Small intestine (tissue), 7 donors: ENCODE measurements at regions not wholly inside any gene's neighbourhood (a gene's known extent, or its start where the extent isn't known, plus 50 kb on each side); places are given as distances from the start of the nearest gene placed in this dataset.
"Not testable (repeated sequence)": the region's sequence is repeated elsewhere in the genome, so short reads cannot be mapped to it uniquely, and the experiment has no call there.

Source experiments
- DNase-seq, 2 donors: peaks; one replicate each; pipeline versions ENCODE4 v3.0.0 to v3.0.0-alpha.2; 2013
- FAIRE-seq: peaks from 2 replicates; lab custom pipeline; 2012; peaks lifted over from hg19 to GRCh38; lab: Jason Lieb, UNC
- H3K27ac ChIP-seq, 3 donors: one replicate each; pipeline ENCODE4 v1.5.1; 2013; ENCODE audit warnings: low read length in 2 of 3, mild to moderate bottlenecking in 2 of 3, control low read depth in 1 of 3, inconsistent platforms in 1 of 3, low read depth in 1 of 3, moderate library complexity in 1 of 3
- H3K27me3 ChIP-seq, 3 donors: one replicate each; pipeline ENCODE4 v1.6.1; 2013; ENCODE audit warnings: low read length in 3 of 3, inconsistent platforms in 1 of 3; ENCODE audit not compliant: control insufficient read depth in 3 of 3, insufficient read depth in 3 of 3
- H3K36me3 ChIP-seq, 3 donors: one replicate each; pipeline ENCODE4 v1.6.1; 2013; ENCODE audit warnings: low read length in 3 of 3, inconsistent platforms in 1 of 3, low read depth in 1 of 3, mild to moderate bottlenecking in 1 of 3, moderate library complexity in 1 of 3; ENCODE audit not compliant: control insufficient read depth in 3 of 3, insufficient read depth in 2 of 3
- H3K4me1 ChIP-seq, 3 donors: one replicate each; pipeline ENCODE4 v1.6.1; 2013; ENCODE audit warnings: low read length in 2 of 3, inconsistent platforms in 1 of 3, low read depth in 1 of 3, mild to moderate bottlenecking in 1 of 3, moderate library complexity in 1 of 3; ENCODE audit not compliant: control insufficient read depth in 3 of 3, insufficient read depth in 2 of 3
- H3K4me3 ChIP-seq, 3 donors: one replicate each; pipeline ENCODE4 v1.5.1; 2013; ENCODE audit warnings: low read length in 3 of 3, control low read depth in 1 of 3, inconsistent platforms in 1 of 3, low read depth in 1 of 3, mild to moderate bottlenecking in 1 of 3, moderate library complexity in 1 of 3
- H3K9me3 ChIP-seq, 2 donors: one replicate each; pipeline ENCODE4 v1.6.1; 2013; ENCODE audit warnings: low read depth in 1 of 2, low read length in 1 of 2; ENCODE audit not compliant: control insufficient read depth in 2 of 2, insufficient read depth in 1 of 2
- WGBS, 3 donors: extraction: QIAGEN DNeasy Blood & Tissue Kit; methylation state at CpG; one replicate each; pipeline ENCODE4 v1.1.7; 2013; 5-methylcytosine and 5-hydroxymethylcytosine counted together
- donor health status: healthy with polysubstance abuse.
- donor health status: control.
- donor health status: control.
- donor health status: Bipolar disorder and iron deficiency.
- donor health status: healthy.

- FAIRE-seq (no peak), DNase-seq (no peak)
- no peaks in the 10 kb centered on the region for H3K27me3 ChIP-seq
- H3K27ac ChIP-seq: no peak overlapping the region
- 12 to 66% (median 45%) methylated on average over 1 of the region's 1 CpG for WGBS, 3 donors
- no peaks in the 10 kb centered on the region for H3K4me1 ChIP-seq
- H3K4me3 ChIP-seq: no peak overlapping the region
- H3K9me3 ChIP-seq: no peaks in the 10 kb centered on the region
- H3K36me3 ChIP-seq: no peaks in the 10 kb centered on the region
These were observed 286.0 kb downstream of the SUCLG1 start for GRCh38 chr2:84173041-84173440.

DNA sequence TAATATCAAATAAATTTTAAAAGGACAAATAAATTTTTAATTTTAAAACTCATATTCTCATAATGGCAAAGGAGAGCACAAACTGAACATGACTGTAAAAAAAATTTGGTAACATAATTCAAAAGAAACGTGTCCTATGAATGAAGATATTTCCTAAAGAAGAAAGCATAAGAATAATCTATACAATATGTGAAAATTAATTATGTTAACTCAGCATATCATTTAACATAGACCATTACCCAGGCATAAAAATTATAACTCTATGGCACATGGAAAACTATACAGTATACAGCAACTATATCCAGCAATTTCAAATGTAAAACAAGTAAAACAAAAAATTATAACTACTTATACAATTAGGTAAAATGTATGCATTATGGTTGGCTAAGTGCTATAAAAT, 288.1 kb downstream of the SUCLG1 start:
- Histone ChIP-seq H3K36me3 (no peaks in the 10 kb centered on the region), H3K4me3 (no peak overlapping the region), H3K27me3 (no peaks in the 10 kb centered on the region), H3K4me1 (no peaks in the 10 kb centered on the region), H3K9me3 (no peaks in the 10 kb centered on the region), H3K27ac (no peak overlapping the region)
- FAIRE-seq (no peak), DNase-seq (no peak)
- WGBS, 3 donors: 73 to 86% (median 80%) methylated on average over 1 of the region's 1 CpG

DNA sequence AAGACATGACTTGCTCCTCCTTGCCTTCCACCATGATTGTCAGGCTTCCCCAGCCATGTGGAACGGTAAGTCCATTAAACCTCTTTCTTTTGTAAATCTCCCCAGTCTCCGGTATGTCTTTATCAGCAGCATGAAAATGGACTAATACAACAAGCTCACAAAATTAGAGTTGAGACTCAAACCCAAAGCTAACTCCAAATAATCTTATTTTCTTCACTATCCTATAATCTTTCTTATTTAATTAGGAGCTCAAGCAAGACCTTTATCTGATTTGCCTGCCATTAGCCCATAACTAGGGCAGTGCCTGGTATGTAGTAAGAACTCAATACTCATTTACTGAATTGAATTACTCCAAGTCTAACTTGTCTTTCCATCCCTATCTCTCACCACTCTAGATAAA, 289.2 kb downstream of the SUCLG1 start:
- FAIRE-seq: no peak
- no peaks in the 10 kb centered on the region for H3K36me3 ChIP-seq
- no peak overlapping the region for H3K4me3 ChIP-seq
- H3K4me1 ChIP-seq: no peaks in the 10 kb centered on the region
- WGBS, 3 donors: 84 to 86% (median 86%) methylated on average over 2 of the region's 2 CpGs
- H3K27me3 ChIP-seq: no peaks in the 10 kb centered on the region
- H3K9me3 ChIP-seq: no peaks in the 10 kb centered on the region
- H3K27ac ChIP-seq: no peak overlapping the region
- DNase-seq: no peak

- not testable (repeated sequence) for H3K36me3 ChIP-seq, H3K4me3 ChIP-seq, H3K4me1 ChIP-seq, DNase-seq, FAIRE-seq, H3K27me3 ChIP-seq, H3K27ac ChIP-seq, H3K9me3 ChIP-seq
- 71 to 86% (median 82%) methylated on average over 1 of the region's 1 CpG for WGBS, 3 donors
These were observed 290.5 kb downstream of the SUCLG1 start for GRCh38 chr2:84168552-84168951.

DNA sequence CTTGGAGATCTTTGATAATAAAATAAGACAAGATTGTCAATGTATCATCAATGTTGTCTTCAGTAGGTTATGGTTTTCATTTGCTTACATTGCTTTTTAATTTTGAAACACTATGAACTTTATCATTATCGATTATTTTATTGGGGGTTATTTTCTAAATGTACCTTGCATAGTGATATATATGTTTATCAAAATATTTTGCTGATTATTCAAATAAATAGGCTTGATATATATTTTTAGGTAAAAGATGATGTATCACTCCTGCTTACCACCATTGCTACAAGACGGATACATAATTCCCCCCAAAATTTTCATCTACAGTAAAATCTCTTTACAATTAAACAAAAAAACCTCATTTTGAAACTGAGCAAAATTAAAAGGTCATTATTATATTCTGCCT, 293.8 kb downstream of the SUCLG1 start:
- no peak for FAIRE-seq
- Histone ChIP-seq H3K4me3 (no peak overlapping the region), H3K36me3 (no peaks in the 10 kb centered on the region), H3K27me3 (no peaks in the 10 kb centered on the region), H3K9me3 (no peaks in the 10 kb centered on the region), H3K4me1 (no peaks in the 10 kb centered on the region), H3K27ac (no peak overlapping the region)
- DNase-seq: no peak
- WGBS, 3 donors: 82 to 93% (median 90%) methylated on average over 2 of the region's 2 CpGs

GRCh38 chr2:84160453-84160852, 298.6 kb downstream of the SUCLG1 start:
- 38 to 74% (median 50%) methylated on average over 1 of the region's 1 CpG for WGBS, 3 donors
- DNase-seq (no peak), FAIRE-seq (no peak)

GRCh38 chr2:84158605-84159004, 300.5 kb downstream of the SUCLG1 start:
- no peaks in the 10 kb centered on the region for H3K27me3 ChIP-seq
- H3K4me3 ChIP-seq: no peak overlapping the region
- no peak overlapping the region for H3K27ac ChIP-seq
- 76 to 95% (median 82%) methylated on average over 2 of the region's 2 CpGs for WGBS, 3 donors
- no peak for DNase-seq
- no peaks in the 10 kb centered on the region for H3K4me1 ChIP-seq
- no peaks in the 10 kb centered on the region for H3K36me3 ChIP-seq
- no peak for FAIRE-seq
- H3K9me3 ChIP-seq: no peaks in the 10 kb centered on the region

More at GRCh38 chr2:84160453-84160852, 298.6 kb downstream of the SUCLG1 start:
- no peaks in the 10 kb centered on the region for H3K27me3 ChIP-seq
- H3K36me3 ChIP-seq: no peaks in the 10 kb centered on the region
- H3K9me3 ChIP-seq: no peaks in the 10 kb centered on the region
- H3K4me1 ChIP-seq: no peaks in the 10 kb centered on the region
- H3K27ac ChIP-seq: no peak overlapping the region
- no peak overlapping the region for H3K4me3 ChIP-seq

DNA sequence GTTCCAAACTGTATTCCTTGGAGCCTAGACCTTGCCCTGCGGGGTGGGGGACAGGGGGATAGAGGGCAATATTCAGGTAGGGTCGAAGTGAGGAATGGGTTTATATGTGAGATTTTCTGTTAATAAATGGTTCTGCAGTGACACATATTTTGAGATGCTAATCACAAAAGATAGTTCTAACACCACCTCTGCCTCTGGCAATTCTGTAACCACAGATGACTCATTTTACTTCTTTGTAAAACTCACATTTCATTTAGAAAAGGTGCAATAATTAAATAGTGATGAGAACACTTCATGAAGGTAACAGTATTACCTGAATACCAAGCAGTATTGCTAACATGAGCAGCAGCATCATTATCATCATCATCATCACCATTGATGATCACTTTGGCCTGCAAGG, 306.6 kb downstream of the SUCLG1 start:
- Histone ChIP-seq H3K36me3 (no peaks in the 10 kb centered on the region), H3K27me3 (no peaks in the 10 kb centered on the region), H3K27ac (no peak overlapping the region), H3K4me1 (no peaks in the 10 kb centered on the region), H3K4me3 (no peak overlapping the region), H3K9me3 (no peaks in the 10 kb centered on the region)
- FAIRE-seq: no peak
- WGBS, 3 donors: 44 to 64% (median 52%) methylated on average over 2 of the region's 2 CpGs
- no peak for DNase-seq

- 75 to 80% (median 76%) methylated on average over 4 of the region's 4 CpGs for WGBS, 3 donors
- Histone ChIP-seq H3K4me3 (no peak overlapping the region), H3K27me3 (no peaks in the 10 kb centered on the region), H3K9me3 (no peaks in the 10 kb centered on the region), H3K36me3 (no peaks in the 10 kb centered on the region), H3K27ac (no peak overlapping the region), H3K4me1 (no peaks in the 10 kb centered on the region)
- FAIRE-seq (no peak), DNase-seq (no peak)
These were observed 314.7 kb downstream of the SUCLG1 start for GRCh38 chr2:84144345-84144744.
